ENCODE measurements at regions not wholly inside any gene's neighbourhood (a gene's known extent, or its start where the extent isn't known, plus 50 kb on each side); places are given as distances from the start of the nearest gene placed in this dataset.

DNA sequence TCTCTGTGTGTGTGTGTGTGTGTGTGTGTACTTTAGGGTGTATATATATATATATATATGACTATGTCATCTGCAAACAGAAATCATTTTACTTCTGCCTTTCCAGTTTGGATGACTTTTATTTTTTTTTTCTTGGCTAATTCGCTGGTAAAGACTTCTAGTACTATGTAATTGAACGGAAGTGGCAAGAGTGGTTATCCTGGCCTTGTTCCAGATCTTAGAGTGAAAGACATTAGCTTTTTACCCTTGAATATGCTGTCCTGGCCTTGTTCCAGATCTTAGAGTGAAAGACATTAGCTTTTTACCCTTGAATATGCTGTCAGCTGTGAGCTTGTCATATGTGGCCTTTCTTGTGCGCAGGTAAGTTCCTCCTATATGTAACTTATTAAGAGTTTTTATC, 72.7 kb upstream of the MYOCD start:
- CTCF ChIA-PET: no interaction called here
- no peak for ATAC-seq
- no peaks in the 10 kb centered on the region for H3K36me3 Mint-ChIP-seq (ENCODE audit: low read depth)

GRCh38 chr17:12596961-12597360, 68.7 kb upstream of the MYOCD start:
- Mint-ChIP-seq H3K27ac (no peak overlapping the region), H3K27me3 (ENCODE audit: low read depth) (no peaks in the 10 kb centered on the region), H3K36me3 (ENCODE audit: low read depth) (no peaks in the 10 kb centered on the region), H3K4me1 (ENCODE audit: low read depth) (no peaks in the 10 kb centered on the region), H3K4me3 (no peak overlapping the region), H3K9me3 (ENCODE audit: insufficient read depth) (peaks cover 4% of the 10 kb centered on the region)
- ATAC-seq (no peak), DNase-seq (no peak)
- ChIA-PET POLR2A (no interaction called here), CTCF (no interaction called here)

More for the DNA sequence above, 72.7 kb upstream of the MYOCD start:
- H3K27ac Mint-ChIP-seq: no peak overlapping the region
- POLR2A ChIA-PET: no interaction called here
- H3K4me1 Mint-ChIP-seq (ENCODE audit: low read depth): no peaks in the 10 kb centered on the region
- no peaks in the 10 kb centered on the region for H3K27me3 Mint-ChIP-seq (ENCODE audit: low read depth)
- no peak overlapping the region for H3K4me3 Mint-ChIP-seq
- peaks cover 4% of the 10 kb centered on the region for H3K9me3 Mint-ChIP-seq (ENCODE audit: insufficient read depth)
- DNase-seq: no peak

- Mint-ChIP-seq H3K9me3 (ENCODE audit: insufficient read depth) (peaks cover 4% of the 10 kb centered on the region), H3K4me1 (ENCODE audit: low read depth) (no peaks in the 10 kb centered on the region), H3K27me3 (ENCODE audit: low read depth) (no peaks in the 10 kb centered on the region), H3K36me3 (ENCODE audit: low read depth) (no peaks in the 10 kb centered on the region), H3K27ac (no peak overlapping the region), H3K4me3 (no peak overlapping the region)
- CTCF ChIA-PET: no interaction called here
- DNase-seq: no peak
- no peak for ATAC-seq
- POLR2A ChIA-PET: no interaction called here
Observed at GRCh38 chr17:12597895-12598294, 67.8 kb upstream of the MYOCD start.

DNA sequence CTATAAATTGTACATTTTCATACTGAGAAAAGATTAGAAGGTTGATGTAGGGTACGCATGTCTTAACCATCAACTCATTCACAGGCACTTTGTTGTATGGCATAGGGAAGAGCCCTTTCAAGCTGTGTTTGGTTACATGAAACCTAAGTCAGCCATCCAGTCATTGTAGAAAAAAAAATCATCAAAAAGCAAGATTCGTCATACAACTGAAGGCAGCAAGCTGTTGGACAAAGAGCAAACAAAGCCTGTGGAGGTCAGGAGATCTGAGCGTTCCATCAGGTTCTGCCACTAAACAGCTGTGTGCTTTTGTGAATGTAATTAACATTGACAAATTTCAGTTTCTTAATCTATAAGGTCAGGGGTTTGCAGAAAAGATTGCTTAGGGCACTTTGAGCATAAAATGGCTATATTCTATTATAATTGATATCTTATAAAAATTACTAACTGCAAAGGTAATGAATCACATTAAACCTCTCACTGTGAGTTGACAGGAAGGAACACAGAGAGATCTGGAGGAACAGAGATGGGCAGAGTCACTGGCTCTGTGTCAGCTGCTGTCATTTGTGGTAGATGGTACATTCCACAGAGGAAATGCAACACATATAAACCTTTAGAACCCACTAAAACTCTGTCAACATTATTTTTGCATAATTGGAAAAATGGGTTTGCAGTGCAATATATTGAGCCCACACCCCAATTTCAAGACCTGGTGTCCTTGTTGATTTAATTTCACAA, 66.3 kb upstream of the MYOCD start:
- Mint-ChIP-seq H3K27me3 (ENCODE audit: low read depth) (no peaks in the 10 kb centered on the region), H3K27ac (no peak overlapping the region), H3K4me1 (ENCODE audit: low read depth) (no peaks in the 10 kb centered on the region), H3K36me3 (ENCODE audit: low read depth) (no peaks in the 10 kb centered on the region), H3K4me3 (no peak overlapping the region), H3K9me3 (ENCODE audit: insufficient read depth) (peaks cover 4% of the 10 kb centered on the region)
- ATAC-seq (no peak), DNase-seq (no peak)
- CTCF ChIA-PET: no interaction called here
- POLR2A ChIA-PET: no interaction called here

- H3K9me3 Mint-ChIP-seq (ENCODE audit: insufficient read depth): no peaks in the 10 kb centered on the region
- ChIA-PET POLR2A (no interaction called here), CTCF (no interaction called here)
- no peaks in the 10 kb centered on the region for H3K4me1 Mint-ChIP-seq (ENCODE audit: low read depth)
- no peak overlapping the region for H3K4me3 Mint-ChIP-seq
- ATAC-seq (no peak), DNase-seq (no peak)
- H3K27ac Mint-ChIP-seq: no peak overlapping the region
- no peaks in the 10 kb centered on the region for H3K36me3 Mint-ChIP-seq (ENCODE audit: low read depth)
- H3K27me3 Mint-ChIP-seq (ENCODE audit: low read depth): no peaks in the 10 kb centered on the region
Observed at GRCh38 chr17:12600349-12600748, 65.3 kb upstream of the MYOCD start.

GRCh38 chr17:12603566-12603965, 62.1 kb upstream of the MYOCD start:
- Mint-ChIP-seq H3K4me3 (no peak overlapping the region), H3K36me3 (ENCODE audit: low read depth) (no peaks in the 10 kb centered on the region), H3K27ac (no peak overlapping the region), H3K4me1 (ENCODE audit: low read depth) (no peaks in the 10 kb centered on the region), H3K27me3 (ENCODE audit: low read depth) (no peaks in the 10 kb centered on the region), H3K9me3 (ENCODE audit: insufficient read depth) (no peaks in the 10 kb centered on the region)
- DNase-seq (no peak), ATAC-seq (no peak)
- ChIA-PET CTCF (no interaction called here), POLR2A (no interaction called here)

DNA sequence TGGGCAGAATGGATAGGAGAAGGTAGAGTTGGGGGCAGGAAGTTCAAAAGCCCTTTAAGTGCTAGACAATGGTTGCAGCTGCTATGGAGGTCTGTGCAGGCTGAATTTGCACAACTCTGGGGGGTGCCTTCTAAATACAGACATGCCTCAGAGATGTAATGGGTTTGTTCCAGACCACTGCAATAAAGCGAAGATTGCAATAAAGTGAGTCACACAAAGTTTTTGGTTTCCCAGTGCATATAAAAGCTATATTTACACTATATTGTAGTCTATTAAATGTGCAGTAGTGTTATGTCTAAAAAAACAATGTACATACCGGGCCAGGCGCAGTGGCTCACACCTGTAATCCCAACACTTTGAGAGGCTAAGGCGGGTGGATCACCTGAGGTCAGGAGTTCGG, 60.5 kb upstream of the MYOCD start:
- Mint-ChIP-seq H3K4me1 (ENCODE audit: low read depth) (no peaks in the 10 kb centered on the region), H3K4me3 (no peak overlapping the region), H3K36me3 (ENCODE audit: low read depth) (no peaks in the 10 kb centered on the region), H3K27me3 (ENCODE audit: low read depth) (no peaks in the 10 kb centered on the region), H3K27ac (no peak overlapping the region), H3K9me3 (ENCODE audit: insufficient read depth) (no peaks in the 10 kb centered on the region)
- no peak for ATAC-seq
- DNase-seq: no peak
- ChIA-PET POLR2A (no interaction called here), CTCF (no interaction called here)

DNA sequence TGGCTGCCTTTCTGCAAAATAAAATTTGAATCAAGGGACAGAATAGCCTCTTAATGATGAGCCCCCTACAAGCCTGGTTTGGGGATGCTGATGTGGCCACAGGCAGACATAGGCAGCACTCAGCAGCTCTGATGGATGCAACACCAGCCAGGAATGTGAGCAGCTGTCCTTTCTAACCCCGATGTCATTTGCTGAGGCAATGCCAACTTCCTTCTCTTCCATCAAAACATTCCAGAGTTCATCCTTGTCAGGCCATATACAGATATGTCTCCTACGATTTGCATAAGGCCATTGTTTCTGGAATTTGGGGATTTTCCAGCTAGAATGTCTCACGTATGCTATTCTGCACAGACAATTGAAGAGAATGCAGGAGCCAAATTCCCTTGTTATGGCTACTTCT, 52.1 kb upstream of the MYOCD start:
- Mint-ChIP-seq H3K27me3 (ENCODE audit: low read depth) (no peaks in the 10 kb centered on the region), H3K4me3 (no peak overlapping the region), H3K36me3 (ENCODE audit: low read depth) (no peaks in the 10 kb centered on the region), H3K9me3 (ENCODE audit: insufficient read depth) (peaks cover 5% of the 10 kb centered on the region), H3K4me1 (ENCODE audit: low read depth) (no peaks in the 10 kb centered on the region), H3K27ac (no peak overlapping the region)
- DNase-seq (no peak), ATAC-seq (no peak)
- CTCF ChIA-PET: no interaction called here
- POLR2A ChIA-PET: no interaction called here

Data from activated CD8-positive, alpha-beta T cell treated with anti-CD3 and anti-CD28 coated beads, Interleukin-2, amount 10 ng/mL, durations not matched to agents 7 days and 5 days (primary cell).